ENCODE measurements at regions not wholly inside any gene's neighbourhood (a gene's known extent, or its start where the extent isn't known, plus 50 kb on each side); places are given as distances from the start of the nearest gene placed in this dataset.

- TF ChIP-seq, protein P1, sequence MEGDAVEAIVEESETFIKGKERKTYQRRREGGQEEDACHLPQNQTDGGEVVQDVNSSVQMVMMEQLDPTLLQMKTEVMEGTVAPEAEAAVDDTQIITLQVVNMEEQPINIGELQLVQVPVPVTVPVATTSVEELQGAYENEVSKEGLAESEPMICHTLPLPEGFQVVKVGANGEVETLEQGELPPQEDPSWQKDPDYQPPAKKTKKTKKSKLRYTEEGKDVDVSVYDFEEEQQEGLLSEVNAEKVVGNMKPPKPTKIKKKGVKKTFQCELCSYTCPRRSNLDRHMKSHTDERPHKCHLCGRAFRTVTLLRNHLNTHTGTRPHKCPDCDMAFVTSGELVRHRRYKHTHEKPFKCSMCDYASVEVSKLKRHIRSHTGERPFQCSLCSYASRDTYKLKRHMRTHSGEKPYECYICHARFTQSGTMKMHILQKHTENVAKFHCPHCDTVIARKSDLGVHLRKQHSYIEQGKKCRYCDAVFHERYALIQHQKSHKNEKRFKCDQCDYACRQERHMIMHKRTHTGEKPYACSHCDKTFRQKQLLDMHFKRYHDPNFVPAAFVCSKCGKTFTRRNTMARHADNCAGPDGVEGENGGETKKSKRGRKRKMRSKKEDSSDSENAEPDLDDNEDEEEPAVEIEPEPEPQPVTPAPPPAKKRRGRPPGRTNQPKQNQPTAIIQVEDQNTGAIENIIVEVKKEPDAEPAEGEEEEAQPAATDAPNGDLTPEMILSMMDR (IDR thresholded peaks at IDR 0.05), result no peak
- no peak for TF ChIP-seq POLR2A (IDR thresholded peaks at IDR 0.05)
Measured at GRCh38 chr9:79928661-79929223, 357.0 kb downstream of the TLE4 start.
